ENCODE measurements at regions not wholly inside any gene's neighbourhood (a gene's known extent, or its start where the extent isn't known, plus 50 kb on each side); places are given as distances from the start of the nearest gene placed in this dataset.

- ATAC-seq (no peak), DNase-seq (no peak)
- Histone ChIP-seq H3K9me3 (no peaks in the 10 kb centered on the region), H3K36me3 (no peaks in the 10 kb centered on the region), H3K27ac (no peak overlapping the region), H3K4me1 (no peaks in the 10 kb centered on the region), H3K4me3 (no peak overlapping the region), H3K27me3 (peaks cover 0 to 11% of the 10 kb centered on the region in 2 donors)
- intact Hi-C loops (cut with DNase I): no loop called here
- no peak for TF ChIP-seq CTCF (IDR thresholded peaks at IDR 0.05)
These were observed 1363.0 kb downstream of the TBC1D22A start for GRCh38 chr22:48125416-48125815.

- no peak overlapping the region for H3K4me3 ChIP-seq
- DNase-seq (no peak), ATAC-seq (no peak)
- intact Hi-C loops (cut with DNase I): no loop called here
- H3K4me1 ChIP-seq: no peaks in the 10 kb centered on the region
- H3K9me3 ChIP-seq: no peaks in the 10 kb centered on the region
- no peak overlapping the region for H3K27ac ChIP-seq
- peaks cover 0 to 11% of the 10 kb centered on the region in 2 donors for H3K27me3 ChIP-seq
- no peak for TF ChIP-seq CTCF (IDR thresholded peaks at IDR 0.05)
- H3K36me3 ChIP-seq: no peaks in the 10 kb centered on the region
These were observed 1359.5 kb downstream of the TBC1D22A start for GRCh38 chr22:48121984-48122383.

- Histone ChIP-seq H3K4me3 (no peak overlapping the region), H3K27ac (no peak overlapping the region), H3K4me1 (no peaks in the 10 kb centered on the region), H3K27me3 (no peaks in the 10 kb centered on the region), H3K9me3 (no peaks in the 10 kb centered on the region), H3K36me3 (no peaks in the 10 kb centered on the region)
- DNase-seq (no peak), ATAC-seq (no peak)
- intact Hi-C loops (cut with DNase I): no loop called here
- no peak for TF ChIP-seq CTCF (IDR thresholded peaks at IDR 0.05)
These were observed 1356.2 kb downstream of the TBC1D22A start for GRCh38 chr22:48118654-48119053.

GRCh38 chr22:48116871-48117270, 1354.4 kb downstream of the TBC1D22A start:
- no peaks in the 10 kb centered on the region for H3K36me3 ChIP-seq
- H3K27me3 ChIP-seq: no peaks in the 10 kb centered on the region
- intact Hi-C loops (cut with DNase I): no loop called here
- TF ChIP-seq CTCF (IDR thresholded peaks at IDR 0.05): no peak
- no peak overlapping the region for H3K27ac ChIP-seq
- H3K4me3 ChIP-seq: no peak overlapping the region
- H3K4me1 ChIP-seq: no peaks in the 10 kb centered on the region
- H3K9me3 ChIP-seq: no peaks in the 10 kb centered on the region
- DNase-seq (no peak), ATAC-seq (no peak)

GRCh38 chr22:48112687-48113521, 1350.5 kb downstream of the TBC1D22A start:
- DNase-seq: no peak
- Histone ChIP-seq H3K27ac (no peak overlapping the region), H3K4me3 (no peak overlapping the region), H3K9me3 (peaks cover 0 to 8% of the 10 kb centered on the region in 2 donors), H3K36me3 (no peaks in the 10 kb centered on the region), H3K27me3 (no peaks in the 10 kb centered on the region), H3K4me1 (no peaks in the 10 kb centered on the region)
- TF ChIP-seq CTCF (IDR thresholded peaks at IDR 0.05): no peak
- no peak for ATAC-seq
- intact Hi-C loops (cut with DNase I): no loop called here

Measured in left lung (tissue), 4 donors.